ENCODE measurements at regions not wholly inside any gene's neighbourhood (a gene's known extent, or its start where the extent isn't known, plus 50 kb on each side); places are given as distances from the start of the nearest gene placed in this dataset.
"Not testable (repeated sequence)": the region's sequence is repeated elsewhere in the genome, so short reads cannot be mapped to it uniquely, and the experiment has no call there.

DNA sequence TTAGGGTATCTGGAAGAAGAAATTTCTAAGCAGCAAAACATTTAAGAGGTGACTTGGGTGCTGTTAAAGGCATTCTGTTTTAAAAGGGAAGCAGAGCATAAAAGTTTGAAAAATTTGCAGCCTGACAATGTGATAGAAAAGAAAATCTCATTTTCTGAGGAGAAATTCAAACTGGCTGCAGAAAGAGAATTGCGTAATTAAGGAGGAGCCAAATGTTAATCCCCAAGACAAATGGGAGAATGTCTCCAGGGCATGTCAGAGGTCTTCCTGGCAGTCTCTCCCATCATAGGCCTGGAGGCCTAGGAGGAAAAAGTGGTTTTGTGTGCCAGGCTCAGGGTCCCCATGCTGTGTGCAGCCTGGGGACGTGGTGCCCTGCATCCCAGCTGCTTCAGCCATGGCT lies 230.6 kb downstream of the TAF11L14 start:
- H3K27ac ChIP-seq (ENCODE audit: extremely low read depth, low read depth, low read length); POLR2A ChIA-PET; CTCF ChIA-PET: not testable (repeated sequence)

DNA sequence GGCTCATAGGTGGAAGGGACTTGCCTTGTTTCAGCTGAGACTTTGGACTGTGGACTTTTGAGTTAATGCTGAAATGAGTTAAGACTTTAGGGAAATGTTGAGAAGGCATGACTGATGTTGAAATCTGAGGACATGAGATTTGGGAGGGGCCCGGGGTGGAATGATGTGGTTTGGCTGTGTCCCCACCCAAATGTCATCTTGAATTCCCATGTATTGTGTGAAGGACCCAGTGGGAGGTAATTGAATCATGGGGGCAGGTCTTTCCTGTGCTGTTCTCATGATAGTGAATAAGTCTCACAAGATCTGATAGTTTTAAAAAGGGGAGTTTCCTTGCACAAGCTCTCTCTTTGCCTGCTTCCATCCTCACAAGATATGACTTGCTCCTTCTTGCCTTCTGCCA lies 231.7 kb downstream of the TAF11L14 start:
- POLR2A ChIA-PET; H3K9me3 ChIP-seq (ENCODE audit: control insufficient read depth, insufficient read depth, low read depth, low read length); H3K27ac ChIP-seq (ENCODE audit: extremely low read depth, low read depth, low read length); CTCF ChIA-PET; H3K36me3 ChIP-seq (ENCODE audit: control insufficient read depth in 2 of 2, insufficient read depth in 1 of 2, low read length in 2 of 2); H3K4me1 ChIP-seq (ENCODE audit: control insufficient read depth, insufficient read depth, low read length); H3K4me3 ChIP-seq (ENCODE audit: low read depth, low read length): not testable (repeated sequence)

More for the DNA sequence above, 230.6 kb downstream of the TAF11L14 start:
- H3K36me3 ChIP-seq (ENCODE audit: control insufficient read depth in 2 of 2, insufficient read depth in 1 of 2, low read length in 2 of 2); H3K4me3 ChIP-seq (ENCODE audit: low read depth, low read length); H3K4me1 ChIP-seq (ENCODE audit: control insufficient read depth, insufficient read depth, low read length); H3K9me3 ChIP-seq (ENCODE audit: control insufficient read depth, insufficient read depth, low read depth, low read length): not testable (repeated sequence)
- TF ChIP-seq ZNF585B (tag by site-specific recombination; IDR thresholded peaks at IDR 0.05) = peak; percentile 69

- ChIA-PET CTCF (no interaction called here), POLR2A (no interaction called here)
- Histone ChIP-seq H3K9me3 (ENCODE audit: control insufficient read depth, insufficient read depth, low read depth, low read length) (no peaks in the 10 kb centered on the region), H3K4me3 (ENCODE audit: low read depth, low read length) (no peak overlapping the region), H3K27ac (ENCODE audit: extremely low read depth, low read depth, low read length) (no peak overlapping the region), H3K36me3 (ENCODE audit: control insufficient read depth in 2 of 2, insufficient read depth in 1 of 2, low read length in 2 of 2) (no peaks in the 10 kb centered on the region), H3K4me1 (ENCODE audit: control insufficient read depth, insufficient read depth, low read length) (no peaks in the 10 kb centered on the region)
- TF ChIP-seq ZBTB8A (tag by site-specific recombination; IDR thresholded peaks at IDR 0.05) (no peak), ZNF184 (tag by site-specific recombination; IDR thresholded peaks at IDR 0.05) (no peak), ZNF654 (tag by site-specific recombination; IDR thresholded peaks at IDR 0.05; ENCODE audit: low read depth) (no peak), TCF7L2 (IDR thresholded peaks at IDR 0.05; ENCODE audit: borderline replicate concordance, low read depth, low read length) (no peak), ZNF658 (tag by site-specific recombination; IDR thresholded peaks at IDR 0.05) (no peak), ZNF521 (tag by site-specific recombination; IDR thresholded peaks at IDR 0.05) (no peak), KLF7 (tag by site-specific recombination; IDR thresholded peaks at IDR 0.05; ENCODE audit: borderline replicate concordance) (no peak), ZNF221 (tag by site-specific recombination; IDR thresholded peaks at IDR 0.05; ENCODE audit: borderline replicate concordance) (no peak), ZNF777 (tag by site-specific recombination; IDR thresholded peaks at IDR 0.05; ENCODE audit: borderline replicate concordance) (no peak), ZNF530 (tag by site-specific recombination; IDR thresholded peaks at IDR 0.05; ENCODE audit: low read depth) (no peak), AEBP2 (tag by site-specific recombination; IDR thresholded peaks at IDR 0.05; ENCODE audit: borderline replicate concordance) (no peak), HOXA7 (CRISPR knock-in tag; IDR thresholded peaks at IDR 0.05; ENCODE audit: borderline replicate concordance) (no peak), MYNN (tag by site-specific recombination; IDR thresholded peaks at IDR 0.05; ENCODE audit: borderline replicate concordance) (no peak), FEZF1 (tag by site-specific recombination; IDR thresholded peaks at IDR 0.05) (no peak), ZNF211 (tag by site-specific recombination; IDR thresholded peaks at IDR 0.05; ENCODE audit: low read depth) (no peak), ZNF501 (tag by site-specific recombination; IDR thresholded peaks at IDR 0.05) (no peak)
- TF ChIP-seq, protein P1, sequence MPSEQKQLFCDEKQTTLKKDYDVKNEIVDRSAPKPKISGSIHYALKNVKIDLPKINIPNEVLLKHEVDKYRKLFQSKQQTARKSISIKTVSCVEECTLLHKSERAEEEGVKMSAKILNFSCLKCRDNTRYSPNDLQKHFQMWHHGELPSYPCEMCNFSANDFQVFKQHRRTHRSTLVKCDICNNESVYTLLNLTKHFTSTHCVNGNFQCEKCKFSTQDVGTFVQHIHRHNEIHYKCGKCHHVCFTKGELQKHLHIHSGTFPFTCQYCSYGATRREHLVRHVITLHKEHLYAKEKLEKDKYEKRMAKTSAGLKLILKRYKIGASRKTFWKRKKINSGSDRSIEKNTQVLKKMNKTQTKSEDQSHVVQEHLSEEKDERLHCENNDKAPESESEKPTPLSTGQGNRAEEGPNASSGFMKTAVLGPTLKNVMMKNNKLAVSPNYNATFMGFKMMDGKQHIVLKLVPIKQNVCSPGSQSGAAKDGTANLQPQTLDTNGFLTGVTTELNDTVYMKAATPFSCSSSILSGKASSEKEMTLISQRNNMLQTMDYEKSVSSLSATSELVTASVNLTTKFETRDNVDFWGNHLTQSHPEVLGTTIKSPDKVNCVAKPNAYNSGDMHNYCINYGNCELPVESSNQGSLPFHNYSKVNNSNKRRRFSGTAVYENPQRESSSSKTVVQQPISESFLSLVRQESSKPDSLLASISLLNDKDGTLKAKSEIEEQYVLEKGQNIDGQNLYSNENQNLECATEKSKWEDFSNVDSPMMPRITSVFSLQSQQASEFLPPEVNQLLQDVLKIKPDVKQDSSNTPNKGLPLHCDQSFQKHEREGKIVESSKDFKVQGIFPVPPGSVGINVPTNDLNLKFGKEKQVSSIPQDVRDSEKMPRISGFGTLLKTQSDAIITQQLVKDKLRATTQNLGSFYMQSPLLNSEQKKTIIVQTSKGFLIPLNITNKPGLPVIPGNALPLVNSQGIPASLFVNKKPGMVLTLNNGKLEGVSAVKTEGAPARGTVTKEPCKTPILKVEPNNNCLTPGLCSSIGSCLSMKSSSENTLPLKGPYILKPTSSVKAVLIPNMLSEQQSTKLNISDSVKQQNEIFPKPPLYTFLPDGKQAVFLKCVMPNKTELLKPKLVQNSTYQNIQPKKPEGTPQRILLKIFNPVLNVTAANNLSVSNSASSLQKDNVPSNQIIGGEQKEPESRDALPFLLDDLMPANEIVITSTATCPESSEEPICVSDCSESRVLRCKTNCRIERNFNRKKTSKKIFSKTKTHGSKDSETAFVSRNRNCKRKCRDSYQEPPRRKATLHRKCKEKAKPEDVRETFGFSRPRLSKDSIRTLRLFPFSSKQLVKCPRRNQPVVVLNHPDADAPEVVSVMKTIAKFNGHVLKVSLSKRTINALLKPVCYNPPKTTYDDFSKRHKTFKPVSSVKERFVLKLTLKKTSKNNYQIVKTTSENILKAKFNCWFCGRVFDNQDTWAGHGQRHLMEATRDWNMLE (tag by site-specific recombination; conservative IDR thresholded peaks at IDR 0.05; ENCODE audit: low read depth) = no peak
- TF ChIP-seq, protein P2, sequence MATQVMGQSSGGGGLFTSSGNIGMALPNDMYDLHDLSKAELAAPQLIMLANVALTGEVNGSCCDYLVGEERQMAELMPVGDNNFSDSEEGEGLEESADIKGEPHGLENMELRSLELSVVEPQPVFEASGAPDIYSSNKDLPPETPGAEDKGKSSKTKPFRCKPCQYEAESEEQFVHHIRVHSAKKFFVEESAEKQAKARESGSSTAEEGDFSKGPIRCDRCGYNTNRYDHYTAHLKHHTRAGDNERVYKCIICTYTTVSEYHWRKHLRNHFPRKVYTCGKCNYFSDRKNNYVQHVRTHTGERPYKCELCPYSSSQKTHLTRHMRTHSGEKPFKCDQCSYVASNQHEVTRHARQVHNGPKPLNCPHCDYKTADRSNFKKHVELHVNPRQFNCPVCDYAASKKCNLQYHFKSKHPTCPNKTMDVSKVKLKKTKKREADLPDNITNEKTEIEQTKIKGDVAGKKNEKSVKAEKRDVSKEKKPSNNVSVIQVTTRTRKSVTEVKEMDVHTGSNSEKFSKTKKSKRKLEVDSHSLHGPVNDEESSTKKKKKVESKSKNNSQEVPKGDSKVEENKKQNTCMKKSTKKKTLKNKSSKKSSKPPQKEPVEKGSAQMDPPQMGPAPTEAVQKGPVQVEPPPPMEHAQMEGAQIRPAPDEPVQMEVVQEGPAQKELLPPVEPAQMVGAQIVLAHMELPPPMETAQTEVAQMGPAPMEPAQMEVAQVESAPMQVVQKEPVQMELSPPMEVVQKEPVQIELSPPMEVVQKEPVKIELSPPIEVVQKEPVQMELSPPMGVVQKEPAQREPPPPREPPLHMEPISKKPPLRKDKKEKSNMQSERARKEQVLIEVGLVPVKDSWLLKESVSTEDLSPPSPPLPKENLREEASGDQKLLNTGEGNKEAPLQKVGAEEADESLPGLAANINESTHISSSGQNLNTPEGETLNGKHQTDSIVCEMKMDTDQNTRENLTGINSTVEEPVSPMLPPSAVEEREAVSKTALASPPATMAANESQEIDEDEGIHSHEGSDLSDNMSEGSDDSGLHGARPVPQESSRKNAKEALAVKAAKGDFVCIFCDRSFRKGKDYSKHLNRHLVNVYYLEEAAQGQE (tag by site-specific recombination; IDR thresholded peaks at IDR 0.05) = no peak
- TF ChIP-seq, protein P3, sequence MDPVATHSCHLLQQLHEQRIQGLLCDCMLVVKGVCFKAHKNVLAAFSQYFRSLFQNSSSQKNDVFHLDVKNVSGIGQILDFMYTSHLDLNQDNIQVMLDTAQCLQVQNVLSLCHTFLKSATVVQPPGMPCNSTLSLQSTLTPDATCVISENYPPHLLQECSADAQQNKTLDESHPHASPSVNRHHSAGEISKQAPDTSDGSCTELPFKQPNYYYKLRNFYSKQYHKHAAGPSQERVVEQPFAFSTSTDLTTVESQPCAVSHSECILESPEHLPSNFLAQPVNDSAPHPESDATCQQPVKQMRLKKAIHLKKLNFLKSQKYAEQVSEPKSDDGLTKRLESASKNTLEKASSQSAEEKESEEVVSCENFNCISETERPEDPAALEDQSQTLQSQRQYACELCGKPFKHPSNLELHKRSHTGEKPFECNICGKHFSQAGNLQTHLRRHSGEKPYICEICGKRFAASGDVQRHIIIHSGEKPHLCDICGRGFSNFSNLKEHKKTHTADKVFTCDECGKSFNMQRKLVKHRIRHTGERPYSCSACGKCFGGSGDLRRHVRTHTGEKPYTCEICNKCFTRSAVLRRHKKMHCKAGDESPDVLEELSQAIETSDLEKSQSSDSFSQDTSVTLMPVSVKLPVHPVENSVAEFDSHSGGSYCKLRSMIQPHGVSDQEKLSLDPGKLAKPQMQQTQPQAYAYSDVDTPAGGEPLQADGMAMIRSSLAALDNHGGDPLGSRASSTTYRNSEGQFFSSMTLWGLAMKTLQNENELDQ (tag by site-specific recombination; IDR thresholded peaks at IDR 0.05; ENCODE audit: low read depth) = no peak
These were observed 237.9 kb downstream of the TAF11L14 start for GRCh38 chr5:17872204-17872603.

Measured in HEK293 (cell line).